ENCODE measurements at regions not wholly inside any gene's neighbourhood (a gene's known extent, or its start where the extent isn't known, plus 50 kb on each side); places are given as distances from the start of the nearest gene placed in this dataset.

GRCh38 chr9:30197453-30197852 lies 2187.0 kb upstream of the ACO1 start:
- Histone ChIP-seq H2AK5ac (ENCODE audit: low read depth, low read length) (no peak overlapping the region), H3K27ac (ENCODE audit: low read depth, low read length) (no peak overlapping the region), H4K5ac (ENCODE audit: insufficient read length, low read depth, low read length) (no peak overlapping the region), H3K79me2 (ENCODE audit: control insufficient read depth in 1 of 2, insufficient read depth in 2 of 2, low read length in 2 of 2) (no peaks in the 10 kb centered on the region), H4K20me1 (replicated peaks in 1 of 2; ENCODE audit: control insufficient read depth in 1 of 2, insufficient read depth in 2 of 2, low read length in 2 of 2) (no peaks in the 10 kb centered on the region), H3K18ac (ENCODE audit: extremely low read depth, low read length) (no peak overlapping the region), H3K4me1 (replicated peaks in 1 of 4; ENCODE audit: control insufficient read depth in 3 of 4, insufficient read depth in 4 of 4, low read length in 3 of 4) (no peaks in the 10 kb centered on the region), H2BK120ac (replicated peaks; ENCODE audit: low read depth, low read length) (no peak overlapping the region), H3K4me3 (ENCODE audit: extremely low read depth in 1 of 4, insufficient read depth in 2 of 4, low read depth in 3 of 4, low read length in 4 of 4) (no peak overlapping the region), H3K56ac (replicated peaks; ENCODE audit: insufficient read length, low read depth, low read length) (no peak overlapping the region), H4K8ac (ENCODE audit: extremely low read depth, insufficient read depth, low read length) (no peak overlapping the region), H3K23ac (ENCODE audit: insufficient read length) (no peak overlapping the region), H3K27me3 (replicated peaks in 1 of 4; ENCODE audit: control insufficient read depth in 3 of 4, extremely low read depth in 1 of 4, insufficient read depth in 3 of 4, low read length in 3 of 4) (no peaks in the 10 kb centered on the region), H3K9ac (replicated peaks in 1 of 4; ENCODE audit: extremely low read depth in 1 of 4, low read depth in 3 of 4, low read length in 3 of 4) (no peak overlapping the region), H3K14ac (ENCODE audit: insufficient read length) (no peak overlapping the region), H3K23me2 (ENCODE audit: low read depth, low read length) (no peaks in the 10 kb centered on the region), H3K36me3 (ENCODE audit: control insufficient read depth in 2 of 4, insufficient read depth in 4 of 4, low read length in 3 of 4) (peaks cover 0 to 5% (median 0%) of the 10 kb centered on the region in 4 experiments; a peak in 1 of 8 replicates), H2BK5ac (ENCODE audit: low read depth, low read length) (no peak overlapping the region), H2BK15ac (ENCODE audit: low read length) (no peak overlapping the region), H3K4me2 (ENCODE audit: insufficient read depth in 1 of 2, low read depth in 2 of 2, low read length in 2 of 2) (no peak overlapping the region), H4K91ac (replicated peaks; ENCODE audit: insufficient read length, low read length) (no peak overlapping the region), H2BK20ac (ENCODE audit: low read length) (no peak overlapping the region), H2AFZ (ENCODE audit: low read length) (no peak overlapping the region), H3K79me1 (ENCODE audit: low read depth, low read length) (no peaks in the 10 kb centered on the region), H2BK12ac (ENCODE audit: low read depth, low read length) (no peak overlapping the region), H3K4ac (replicated peaks; ENCODE audit: insufficient read length, low read depth, low read length) (no peak overlapping the region), H3K9me3 (ENCODE audit: insufficient read depth in 2 of 2, low read depth in 1 of 2, low read length in 1 of 2) (peaks cover 12 to 13% of the 10 kb centered on the region in 2 experiments; a peak in 3 of 4 replicates)
- FAIRE-seq (no peak), DNase-seq (ENCODE audit: low read depth in 1 of 2, low spot score in 2 of 2) (no peak)
- CTCF ChIA-PET (ENCODE audit: partially characterized antibody) = no interaction called here
- POLR2A ChIA-PET (ENCODE audit: partially characterized antibody) = no interaction called here
- TF ChIP-seq RBBP5 (IDR thresholded peaks at IDR 0.05; ENCODE audit: borderline replicate concordance, low read depth, low read length) = no peak
- TF ChIP-seq RXRA (IDR thresholded peaks at IDR 0.05; ENCODE audit: insufficient read depth, low read depth, low read length) = no peak
- TF ChIP-seq BACH1 (IDR thresholded peaks at IDR 0.05; ENCODE audit: low read length) = no peak
- no peak for TF ChIP-seq SIRT6 (IDR thresholded peaks at IDR 0.05; ENCODE audit: low read length)
- TF ChIP-seq TAF1 (IDR thresholded peaks at IDR 0.05; ENCODE audit: low read depth, low read length) = no peak
- no peak for TF ChIP-seq KDM1A (IDR thresholded peaks at IDR 0.05; ENCODE audit: borderline replicate concordance, low read length)
- TF ChIP-seq CBX8 (IDR thresholded peaks at IDR 0.05; ENCODE audit: borderline replicate concordance, low read depth, low read length) = no peak
- no peak for TF ChIP-seq JUND (IDR thresholded peaks at IDR 0.05; ENCODE audit: low read length)
- TF ChIP-seq, protein P1, sequence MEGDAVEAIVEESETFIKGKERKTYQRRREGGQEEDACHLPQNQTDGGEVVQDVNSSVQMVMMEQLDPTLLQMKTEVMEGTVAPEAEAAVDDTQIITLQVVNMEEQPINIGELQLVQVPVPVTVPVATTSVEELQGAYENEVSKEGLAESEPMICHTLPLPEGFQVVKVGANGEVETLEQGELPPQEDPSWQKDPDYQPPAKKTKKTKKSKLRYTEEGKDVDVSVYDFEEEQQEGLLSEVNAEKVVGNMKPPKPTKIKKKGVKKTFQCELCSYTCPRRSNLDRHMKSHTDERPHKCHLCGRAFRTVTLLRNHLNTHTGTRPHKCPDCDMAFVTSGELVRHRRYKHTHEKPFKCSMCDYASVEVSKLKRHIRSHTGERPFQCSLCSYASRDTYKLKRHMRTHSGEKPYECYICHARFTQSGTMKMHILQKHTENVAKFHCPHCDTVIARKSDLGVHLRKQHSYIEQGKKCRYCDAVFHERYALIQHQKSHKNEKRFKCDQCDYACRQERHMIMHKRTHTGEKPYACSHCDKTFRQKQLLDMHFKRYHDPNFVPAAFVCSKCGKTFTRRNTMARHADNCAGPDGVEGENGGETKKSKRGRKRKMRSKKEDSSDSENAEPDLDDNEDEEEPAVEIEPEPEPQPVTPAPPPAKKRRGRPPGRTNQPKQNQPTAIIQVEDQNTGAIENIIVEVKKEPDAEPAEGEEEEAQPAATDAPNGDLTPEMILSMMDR (IDR thresholded peaks at IDR 0.05; ENCODE audit: control extremely low read depth in 1 of 3, insufficient read depth in 1 of 3, low read depth in 1 of 3, low read length in 3 of 3) = no peak
- TF ChIP-seq EP300 (IDR thresholded peaks at IDR 0.05; ENCODE audit: borderline replicate concordance in 1 of 2, low read depth in 2 of 2, low read length in 2 of 2) = no peak
- TF ChIP-seq SIN3A (conservative IDR thresholded peaks at IDR 0.05 in 1 of 2, IDR thresholded peaks at IDR 0.05 in 1 of 2; ENCODE audit: low read depth in 1 of 2, low read length in 2 of 2) = no peak
- TF ChIP-seq PHF8 (conservative IDR thresholded peaks at IDR 0.05; ENCODE audit: low read depth, low read length) = no peak
- no peak for TF ChIP-seq SUZ12 (IDR thresholded peaks at IDR 0.05; ENCODE audit: low read length)
